HG03103 (cell line): ENCODE measurements at regions not wholly inside any gene's neighbourhood (a gene's known extent, or its start where the extent isn't known, plus 50 kb on each side); places are given as distances from the start of the nearest gene placed in this dataset.
A peak's percentile ranks its signal among the peaks of the same experiment; 100 is the strongest.

ENCODE experiments used
- ATAC-seq: cut with Tn5 transposase; IDR thresholded peaks from one replicate; pipeline ENCODE4 v1.9.1; 2021; ENCODE audit warnings: low read depth; ENCODE audit not compliant: unreplicated experiment

DNA sequence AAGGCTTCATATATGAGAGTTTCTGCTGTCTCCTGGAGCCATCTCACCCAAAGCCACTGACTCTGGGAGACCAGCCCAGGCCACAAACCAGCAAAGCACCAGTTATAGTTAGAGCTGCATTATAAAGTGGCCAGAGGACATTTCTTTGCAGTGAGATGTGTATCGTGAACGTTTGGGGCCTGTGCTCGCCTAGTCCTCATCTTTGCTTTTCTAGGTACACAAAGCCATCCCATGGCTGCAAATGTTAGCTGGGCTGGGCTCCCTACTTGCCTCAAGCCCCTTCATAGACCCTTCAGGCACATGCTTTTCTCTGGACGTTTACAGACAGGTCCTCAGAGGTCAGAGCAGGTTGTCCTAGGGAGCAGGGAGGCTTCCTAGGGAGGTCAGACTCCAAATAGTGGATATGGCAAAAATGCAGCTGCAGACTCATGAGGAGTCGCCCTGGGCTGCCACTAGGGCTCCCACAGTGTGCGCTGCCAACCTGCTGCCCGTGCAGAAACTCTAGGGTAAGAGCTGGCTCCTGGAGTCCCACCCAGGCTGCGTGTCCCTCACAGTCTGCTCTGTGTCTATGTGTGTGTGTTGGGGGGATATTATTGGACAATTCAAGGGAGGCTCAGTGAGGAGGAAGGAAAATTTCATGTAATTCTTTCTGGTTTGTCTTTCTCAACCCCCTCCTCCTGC is 141.0 kb downstream of the RPIA start:
- ATAC-seq, result peak; percentile 32

DNA sequence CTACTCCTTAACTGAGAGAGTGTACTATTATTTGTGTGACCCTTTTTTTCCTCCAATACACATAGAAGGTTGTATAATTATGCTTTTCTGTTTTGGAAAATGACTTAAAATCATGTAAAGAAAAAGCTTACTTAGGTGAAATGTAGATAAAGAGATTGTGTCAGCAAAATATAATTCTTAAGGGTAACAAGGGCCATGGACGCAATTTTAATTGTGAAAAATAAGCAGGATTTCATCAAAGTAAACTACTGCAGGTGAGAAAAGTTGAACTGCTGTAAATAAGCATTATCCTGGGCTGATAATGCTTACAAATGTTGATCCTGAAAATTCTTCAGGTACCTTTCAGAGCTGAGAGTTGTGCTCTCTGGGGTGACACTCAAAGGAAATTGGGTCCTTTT is 141.5 kb downstream of the RPIA start:
- ATAC-seq, result no peak

DNA sequence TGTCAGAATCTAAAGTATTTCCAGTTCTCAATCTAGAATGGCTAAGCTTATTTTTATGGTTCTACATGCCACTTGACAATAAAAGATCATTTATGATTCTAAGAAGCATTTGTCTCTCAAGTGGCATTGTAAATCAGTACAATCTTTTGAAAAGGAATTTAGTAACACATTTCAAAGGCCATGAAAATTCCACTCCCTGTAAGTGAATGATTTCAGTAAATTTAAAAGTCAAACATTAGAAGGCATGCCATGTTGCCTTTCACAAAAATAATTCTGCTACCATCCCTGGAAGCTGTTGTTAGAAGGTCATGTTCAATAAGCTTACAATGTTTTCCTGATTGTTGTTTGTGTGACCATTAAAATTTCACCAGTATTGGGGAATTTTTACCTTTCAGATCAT is 142.9 kb downstream of the RPIA start:
- no peak for ATAC-seq

DNA sequence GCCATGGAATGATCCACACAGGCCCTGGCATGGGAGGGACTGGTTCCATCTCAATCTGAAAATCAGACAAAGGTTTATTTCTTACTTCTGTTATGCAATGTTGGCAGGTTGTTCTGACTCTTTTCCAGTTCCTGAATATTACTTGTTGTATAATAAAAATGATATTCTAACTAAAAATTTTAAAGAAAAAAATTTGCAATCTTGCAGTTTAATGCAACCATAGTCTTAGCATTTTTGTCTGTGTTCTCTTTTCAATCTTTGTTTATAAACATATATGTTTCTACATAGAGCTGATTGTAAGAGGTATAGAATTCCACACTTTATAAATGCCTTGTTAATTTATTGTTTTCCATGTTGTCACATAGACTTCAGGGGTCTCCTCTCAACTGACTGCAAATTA is 143.4 kb downstream of the RPIA start:
- no peak for ATAC-seq

DNA sequence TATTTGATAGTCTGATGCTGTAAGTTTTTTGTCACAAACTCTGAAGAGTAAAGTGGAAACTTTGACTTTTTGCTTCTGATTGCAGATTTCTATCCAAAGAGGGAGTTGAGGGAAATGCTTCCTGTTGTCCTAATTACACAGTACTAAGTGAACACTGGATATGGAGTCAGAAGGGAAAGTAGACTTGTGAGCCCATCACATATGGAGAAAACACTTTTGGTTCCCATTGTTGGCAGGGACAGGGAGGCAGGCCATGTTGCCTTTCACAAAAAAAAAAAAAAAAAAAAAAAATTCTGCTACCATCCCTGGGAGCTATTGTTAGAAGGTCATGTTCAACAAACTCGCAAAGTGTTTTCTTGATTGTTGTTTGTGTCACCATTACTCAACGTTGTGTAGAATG is 144.3 kb downstream of the RPIA start:
- no peak for ATAC-seq

DNA sequence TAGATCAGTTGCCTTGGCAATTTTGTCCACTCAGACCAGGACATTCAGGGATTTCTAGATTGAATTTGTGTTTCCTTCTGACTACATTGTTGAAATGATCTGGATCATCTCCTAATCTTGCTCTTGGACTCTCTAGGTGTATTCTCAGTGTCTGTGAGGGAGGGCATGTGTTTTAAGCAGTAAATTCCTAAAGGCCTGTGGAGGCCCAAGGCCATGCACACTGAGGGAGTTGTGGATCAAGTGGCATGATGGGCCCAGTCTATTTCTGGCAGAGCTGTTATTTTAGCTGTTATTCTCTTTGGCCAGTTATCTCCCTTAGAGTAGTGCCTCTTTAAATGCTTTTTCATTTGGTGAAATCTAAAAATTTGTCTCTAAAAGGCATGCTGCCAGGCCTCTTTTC is 144.9 kb downstream of the RPIA start:
- no peak for ATAC-seq

DNA sequence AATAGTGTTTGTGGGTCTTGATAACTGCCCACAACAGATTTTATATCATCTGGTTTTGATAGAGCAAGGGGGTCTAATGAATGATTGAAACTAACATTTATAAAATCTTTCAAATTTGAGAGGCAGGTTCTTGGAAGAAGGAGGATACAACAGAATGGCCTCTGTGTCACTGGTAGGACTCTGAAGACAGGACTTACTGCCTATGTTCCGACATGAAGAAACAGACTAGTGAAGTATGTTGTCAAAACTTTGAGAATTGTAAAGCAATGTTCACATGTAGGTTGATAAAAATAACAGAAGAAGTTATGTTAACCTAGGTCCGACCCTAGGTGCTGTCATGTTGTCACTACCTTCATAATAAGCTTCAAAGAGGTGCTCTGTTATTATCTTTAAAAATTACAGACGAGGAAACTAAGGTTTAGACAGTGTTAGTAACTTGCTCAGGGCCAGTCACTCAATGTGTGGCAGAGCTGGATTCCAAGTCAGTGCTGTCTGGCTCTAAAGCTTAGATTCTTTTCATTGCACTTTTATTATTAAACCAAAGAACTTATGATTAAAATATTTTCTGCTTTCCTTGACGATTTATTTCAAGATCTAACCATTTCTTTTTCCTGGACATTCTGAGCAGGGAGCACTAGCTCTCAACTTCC is 146.2 kb downstream of the RPIA start:
- ATAC-seq, result no peak

DNA sequence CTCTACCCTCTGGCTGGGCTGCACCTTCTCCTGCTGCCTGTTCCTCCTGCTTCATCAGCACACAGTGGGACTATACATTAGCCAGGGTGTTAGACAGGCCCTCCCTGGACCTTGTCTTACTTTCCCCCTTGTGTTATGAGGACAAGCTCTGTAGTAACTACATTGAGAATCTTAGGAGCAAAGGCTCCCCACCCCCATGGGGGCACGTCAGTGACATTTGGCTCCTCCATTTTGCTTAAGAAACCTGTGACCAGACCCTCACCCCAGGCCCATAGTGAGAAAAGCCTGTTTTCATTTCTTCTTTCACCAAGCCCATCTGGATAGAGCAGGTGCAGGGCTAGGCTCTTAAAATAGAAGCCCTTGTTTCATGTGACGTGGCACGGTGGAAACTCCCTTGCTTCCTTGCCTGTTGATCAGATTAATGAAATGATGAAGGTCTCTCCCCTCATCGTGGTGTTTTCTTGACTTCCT is 146.7 kb downstream of the RPIA start:
- peak; percentile 72 for ATAC-seq

DNA sequence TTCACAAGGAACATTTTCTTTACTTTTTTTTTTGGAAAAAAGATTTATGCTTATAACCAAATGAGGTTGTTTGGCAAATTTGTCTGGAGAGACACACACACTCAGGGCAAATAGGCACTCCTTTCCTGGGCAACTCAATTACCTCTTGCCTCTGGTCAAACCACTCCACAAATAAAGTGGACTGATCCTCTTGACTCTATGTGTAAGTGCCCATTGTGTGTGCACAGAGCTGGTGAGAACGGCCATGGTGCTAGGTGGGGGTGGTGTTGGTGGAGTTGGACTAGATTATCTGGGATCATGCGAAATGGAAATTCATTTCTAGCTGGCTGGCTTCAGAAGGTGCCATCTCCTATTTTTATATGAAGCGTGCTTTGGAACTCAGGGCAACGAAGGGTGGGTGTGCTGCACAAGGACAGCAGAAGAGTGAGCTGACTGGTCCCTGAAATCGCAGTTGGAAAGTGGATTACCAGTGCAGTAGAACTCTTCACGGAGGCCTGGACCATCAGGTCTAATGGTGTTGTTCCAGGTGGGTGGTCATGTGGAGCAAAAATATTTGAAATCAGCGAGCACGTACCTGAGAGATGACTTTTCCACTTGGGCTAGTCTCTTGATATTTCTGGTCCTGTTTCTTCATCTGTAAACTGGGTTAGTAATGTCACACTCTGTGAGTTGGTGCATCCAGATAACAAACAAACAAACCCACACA is 149.9 kb downstream of the RPIA start:
- no peak for ATAC-seq

DNA sequence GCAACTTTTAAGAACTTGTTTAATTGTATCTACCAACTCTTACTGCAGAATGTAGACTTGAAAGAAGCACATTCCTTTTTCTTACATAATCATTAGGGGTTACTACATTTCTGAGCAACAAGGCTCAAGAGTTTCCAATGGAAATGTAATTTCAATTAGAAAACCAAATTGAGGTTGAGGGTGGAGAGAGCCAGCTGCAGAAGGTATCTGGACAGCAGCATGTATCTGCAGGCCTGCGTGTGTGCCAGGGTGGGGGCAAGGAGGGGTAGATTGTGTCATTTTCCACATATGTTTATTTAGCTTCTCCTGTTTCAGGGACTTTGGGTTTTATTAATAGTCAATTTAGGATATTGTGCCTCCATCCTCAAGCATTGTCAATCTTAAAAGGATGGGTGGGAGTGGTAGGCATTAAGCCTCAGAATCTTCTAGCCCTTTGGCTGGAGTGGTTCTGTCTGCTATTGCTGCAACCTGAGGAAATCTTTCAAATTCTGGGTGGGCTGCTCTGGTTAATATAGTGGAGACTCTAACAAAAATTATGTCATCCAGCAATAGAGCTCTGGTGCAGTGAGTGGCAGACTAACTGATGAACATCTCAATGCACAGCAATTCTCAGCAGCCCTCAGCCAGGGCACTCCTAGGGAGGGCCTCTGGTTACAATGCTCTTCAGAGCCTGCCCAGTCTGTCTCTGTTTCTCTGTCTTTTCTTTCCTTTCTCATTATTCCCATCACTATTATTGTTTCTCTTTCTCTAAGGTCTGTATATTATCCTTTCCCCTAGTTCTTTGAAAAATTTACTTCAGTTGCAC is 151.4 kb downstream of the RPIA start:
- ATAC-seq, result no peak

DNA sequence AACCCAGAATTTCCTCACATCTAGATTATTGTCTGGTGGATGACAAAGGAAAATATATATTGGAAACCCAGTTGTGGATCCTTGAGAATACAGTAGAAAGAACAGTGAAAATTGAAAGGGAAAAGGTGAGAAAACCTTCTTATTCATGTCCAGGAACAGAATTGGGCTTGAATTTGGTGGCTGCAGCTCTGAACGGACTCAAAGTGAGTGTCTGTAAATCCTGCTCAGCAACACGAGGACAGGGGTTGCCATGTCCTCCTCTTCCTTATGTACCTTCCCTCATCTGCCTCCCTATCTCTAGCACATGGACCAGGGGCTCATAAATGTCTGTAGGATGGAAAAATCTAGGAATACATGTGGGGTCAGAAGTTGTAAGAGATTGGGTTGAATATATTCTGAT is 152.2 kb downstream of the RPIA start:
- ATAC-seq, result no peak

DNA sequence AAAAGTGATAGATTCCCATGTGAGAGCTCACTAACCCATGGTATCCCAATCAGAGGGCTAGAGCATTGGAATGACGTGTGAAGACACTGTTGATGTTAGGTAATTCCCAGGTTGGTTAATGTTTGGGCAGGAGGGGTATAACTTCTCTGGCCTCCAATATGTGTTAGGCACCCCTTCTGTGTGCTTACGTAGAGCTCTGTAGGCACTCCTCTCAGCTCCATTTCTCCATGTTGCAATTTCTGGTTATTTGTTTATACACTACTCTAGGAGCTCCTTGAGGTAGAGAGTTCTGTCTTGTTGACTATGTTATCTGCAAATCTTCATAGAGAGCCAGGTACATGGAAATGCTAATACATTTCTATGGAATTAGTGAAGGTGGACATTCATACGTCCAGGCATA is 153.5 kb downstream of the RPIA start:
- no peak for ATAC-seq

DNA sequence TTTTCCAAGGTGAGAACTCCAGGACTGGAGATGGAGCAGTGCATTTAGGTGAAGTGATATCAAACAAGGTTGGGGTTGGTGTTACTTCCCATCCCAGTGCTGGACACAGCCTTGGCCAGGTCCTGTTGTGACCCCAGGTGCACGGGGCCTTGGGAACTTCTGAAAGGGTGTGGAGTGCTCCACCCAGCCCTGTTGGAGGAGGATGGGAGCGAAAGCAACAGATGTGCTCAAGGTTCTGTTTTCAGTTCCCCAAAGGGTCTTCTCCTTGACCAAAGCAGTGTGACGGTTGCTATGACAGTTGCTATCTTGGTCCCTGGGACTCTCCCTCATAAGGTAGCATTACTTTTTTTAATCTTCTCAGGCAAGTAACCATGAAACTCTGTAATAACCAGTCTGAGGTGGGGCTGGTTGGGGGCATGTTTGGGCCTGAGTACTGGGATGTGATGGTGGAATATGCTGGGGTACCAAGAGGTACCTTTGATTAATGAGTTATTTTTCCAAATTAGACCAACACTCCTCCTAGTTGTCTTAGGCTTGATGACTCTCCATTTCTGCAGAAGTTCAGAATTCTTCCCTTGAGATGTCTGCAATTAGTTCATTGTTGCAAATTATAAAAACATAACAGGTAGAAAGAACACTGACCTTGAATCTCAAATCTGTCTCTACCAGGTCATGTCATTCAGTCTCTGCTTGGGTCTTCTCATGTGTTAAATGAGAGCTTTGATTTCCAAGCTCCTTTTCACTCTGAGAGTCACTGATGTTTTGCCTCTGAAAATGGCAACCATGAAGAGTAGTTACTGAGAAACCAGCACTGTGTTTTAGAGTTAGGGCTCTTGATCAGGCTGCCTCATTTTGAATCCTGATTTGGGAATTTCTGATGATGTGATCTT is 154.5 kb downstream of the RPIA start:
- peak; percentile 83 for ATAC-seq

DNA sequence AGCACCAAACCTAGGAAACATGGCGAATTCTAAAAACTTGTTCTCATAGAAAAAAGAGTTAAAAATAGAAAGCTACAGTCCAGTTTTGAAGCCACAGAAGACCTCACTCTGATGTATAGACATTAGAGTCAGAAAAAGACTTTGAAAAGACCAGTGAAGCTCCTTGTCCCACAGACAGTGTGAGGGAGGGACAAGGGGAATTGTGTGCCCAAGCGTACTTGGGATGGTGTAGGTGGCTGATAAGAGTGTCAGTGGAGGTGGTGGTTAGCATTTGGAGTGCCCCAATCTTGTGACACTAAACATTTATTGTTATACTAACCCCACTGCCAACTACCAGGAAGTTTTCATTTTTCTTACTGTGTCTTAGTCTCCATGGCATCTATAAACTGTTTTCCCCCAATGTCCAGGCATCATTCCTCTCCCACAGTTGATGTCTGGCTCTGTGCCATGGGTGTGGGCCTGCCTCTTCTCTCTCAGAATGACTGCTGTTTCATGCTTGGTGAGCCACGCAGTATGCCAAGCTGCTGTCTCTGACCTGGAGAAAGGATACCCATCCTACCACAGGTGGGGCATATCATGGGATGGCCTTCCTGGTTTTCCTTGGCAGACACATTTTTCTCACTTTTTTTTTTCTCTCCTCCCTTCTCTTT is 161.4 kb downstream of the RPIA start:
- ATAC-seq, result no peak

DNA sequence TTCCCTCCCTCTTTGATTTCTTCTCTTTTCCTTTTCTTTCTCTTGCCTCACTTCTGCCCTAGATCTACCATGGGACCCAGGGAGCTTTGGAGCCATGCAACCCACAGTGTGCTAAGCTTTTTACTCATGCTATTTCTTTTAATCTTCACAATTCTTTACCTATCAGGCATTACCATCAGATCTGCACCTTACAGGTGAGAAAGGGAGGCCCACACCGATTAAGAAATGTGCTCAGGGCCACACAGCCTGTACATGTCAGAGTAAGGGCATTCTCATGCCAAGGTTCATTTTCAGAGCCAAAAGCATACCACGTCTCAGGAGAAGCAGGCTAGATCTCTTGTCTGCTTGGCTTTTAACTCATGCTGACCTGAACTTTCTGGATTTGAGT is 161.9 kb downstream of the RPIA start:
- ATAC-seq, result no peak

DNA sequence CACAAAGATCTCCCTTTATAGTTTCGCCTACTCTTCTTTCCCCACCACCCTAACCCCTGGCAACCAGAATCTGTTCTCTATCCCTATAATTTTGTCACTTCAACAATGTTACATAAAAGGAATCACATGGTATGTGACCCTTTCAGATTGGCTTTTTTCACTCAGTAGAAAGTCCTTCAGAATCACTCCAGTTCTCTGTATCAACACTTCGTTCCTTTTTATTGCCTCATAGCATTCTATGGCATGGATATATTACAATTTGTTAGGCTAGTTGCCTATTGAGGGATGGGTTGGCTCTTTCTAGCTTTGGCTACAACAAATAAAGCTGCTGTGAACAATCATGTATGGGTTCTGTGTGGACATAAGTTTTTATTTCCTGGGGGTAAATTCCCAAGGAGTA is 163.1 kb downstream of the RPIA start:
- ATAC-seq, result no peak

DNA sequence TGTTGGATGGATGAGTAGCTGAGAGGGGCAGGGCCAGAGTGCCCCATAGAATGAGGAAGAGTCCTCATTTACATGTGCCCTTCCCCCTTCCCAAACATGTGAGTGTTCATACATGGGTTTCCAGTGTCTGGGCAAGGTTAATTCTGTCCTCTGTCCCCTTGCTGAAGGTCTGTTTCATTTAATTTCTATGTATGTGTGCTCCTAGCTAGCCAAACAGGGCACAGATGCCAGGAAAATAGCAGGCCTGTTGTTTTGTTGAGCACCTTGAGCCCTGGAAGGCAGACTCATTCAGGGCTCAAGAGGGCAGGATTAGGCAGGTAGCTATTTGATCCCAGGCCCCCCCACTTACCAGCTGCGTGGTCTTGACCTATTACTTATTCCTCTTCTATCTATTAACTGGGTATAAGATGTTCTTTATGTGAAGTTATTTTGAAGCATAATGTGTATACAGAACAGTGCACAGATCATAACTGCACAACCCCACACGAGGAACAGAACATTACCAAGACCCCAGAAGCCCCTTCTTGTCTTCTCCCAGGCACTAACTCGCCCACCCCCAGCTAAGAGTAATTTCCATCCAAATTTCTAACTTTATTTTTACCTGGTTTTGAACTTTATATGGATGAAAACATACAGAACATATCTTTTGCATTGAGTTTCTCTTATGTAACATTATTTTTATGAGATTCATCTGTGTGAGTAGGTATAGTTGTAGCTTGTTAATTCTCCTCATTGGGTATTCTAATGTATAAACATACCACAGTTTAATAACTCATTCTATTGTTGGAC is 164.3 kb downstream of the RPIA start:
- ATAC-seq, result peak; percentile 40

DNA sequence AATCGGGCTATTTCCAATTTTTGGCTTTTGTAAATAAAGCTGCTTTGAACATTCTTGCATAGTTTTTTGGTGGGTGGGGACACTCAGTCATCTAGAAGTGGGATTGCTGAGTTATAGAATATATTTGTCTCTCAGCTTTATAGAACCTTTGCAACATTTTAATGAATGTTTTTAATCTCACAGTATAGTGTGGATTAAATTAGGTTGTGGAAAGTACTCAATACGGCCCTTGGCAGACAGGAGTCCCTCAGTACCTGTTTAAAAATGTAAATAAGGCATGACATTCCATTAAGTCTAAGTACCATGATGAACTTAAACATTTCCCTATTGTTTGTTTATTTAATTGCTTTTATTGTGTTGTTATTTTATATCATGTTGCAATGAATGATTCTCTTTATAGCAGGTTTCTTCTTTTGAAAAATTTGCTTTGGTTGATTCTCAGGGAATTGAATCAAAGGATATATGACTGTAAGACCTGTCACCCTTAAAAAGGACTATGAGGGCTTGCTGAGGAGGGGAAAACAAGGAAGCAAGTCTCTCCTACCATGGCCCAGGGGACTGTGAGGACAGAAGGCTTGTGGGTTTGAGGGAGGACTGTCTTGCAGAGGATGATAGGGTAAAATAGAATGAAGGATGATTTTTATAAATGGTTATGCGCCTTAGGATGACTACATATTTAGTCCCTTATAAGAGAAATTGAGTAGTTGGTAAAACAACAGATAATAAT is 165.1 kb downstream of the RPIA start:
- peak; percentile 1 for ATAC-seq
